ENCODE measurements at regions not wholly inside any gene's neighbourhood (a gene's known extent, or its start where the extent isn't known, plus 50 kb on each side); places are given as distances from the start of the nearest gene placed in this dataset.

GRCh38 chr13:69264362-69265334 lies 843.0 kb upstream of the ATXN8OS start:
- TF ChIP-seq CTCF (IDR thresholded peaks at IDR 0.05; ENCODE audit: low read depth, low read length), result no peak
- no peak for TF ChIP-seq POLR2A (IDR thresholded peaks at IDR 0.05; ENCODE audit: extremely low read depth, insufficient read length)
- no peak for TF ChIP-seq MAX (IDR thresholded peaks at IDR 0.05; ENCODE audit: low read depth, low read length)
- no peak for TF ChIP-seq MYC (IDR thresholded peaks at IDR 0.05; ENCODE audit: low read depth, low read length)
